OCI-LY7 (cell line): ENCODE measurements at regions not wholly inside any gene's neighbourhood (a gene's known extent, or its start where the extent isn't known, plus 50 kb on each side); places are given as distances from the start of the nearest gene placed in this dataset.

Source experiments
- BruUV-seq: library from RNA; stranded (reverse); fragments of 400-500 nt; replicated peaks from 2 replicates; lab custom pipeline; 2021; lab: Mats Ljungman, UMichigan
- CTCF ChIA-PET: fragments of 300-600 bp; sonication (Branson Sonifier 250); formaldehyde crosslinking; loops from one replicate; lab custom pipeline; 2022; ENCODE audit warnings: antibody characterized with exemption; ENCODE audit not compliant: unreplicated experiment; lab: Charles Lee
- POLR2A ChIA-PET: fragments of 300-600 bp; sonication (Branson Sonifier 250); formaldehyde crosslinking; loops from one replicate; lab custom pipeline; 2022; ENCODE audit warnings: antibody characterized with exemption; lab: Charles Lee
- DNase-seq: peaks from one replicate; pipeline ENCODE4 v3.0.0-alpha.2; 2015; ENCODE audit warnings: low spot score
- H2AFZ ChIP-seq: fragments of 200-600 bp; sonication (generic), shearing (Covaris generic); 2 replicates; pipeline ENCODE4 v1.6.1; 2014; ENCODE audit warnings: mild to moderate bottlenecking, antibody characterized with exemption, low read length, moderate library complexity
- H3K27ac ChIP-seq: fragments of 200-600 bp; sonication (generic); 2 replicates; pipeline ENCODE4 v1.5.1; 2014; ENCODE audit warnings: mixed run types, low read depth, mild to moderate bottlenecking, moderate library complexity, low read length, inconsistent platforms; ENCODE audit not compliant: poor library complexity, severe bottlenecking
- H3K36me3 ChIP-seq: fragments of 200-600 bp; sonication (generic); 2 replicates; pipeline ENCODE4 v1.6.1; 2014; ENCODE audit warnings: mild to moderate bottlenecking, antibody characterized with exemption, low read length, moderate library complexity, mixed read lengths; ENCODE audit not compliant: insufficient read depth
- H3K4me1 ChIP-seq: fragments of 200-600 bp; sonication (generic); 2 replicates; pipeline ENCODE4 v1.5.1; 2014; ENCODE audit warnings: mild to moderate bottlenecking, low read length; ENCODE audit not compliant: insufficient read depth, poor library complexity, severe bottlenecking
- H3K4me2 ChIP-seq: fragments of 200-600 bp; sonication (generic); 2 replicates; pipeline ENCODE4 v1.6.1; 2014; ENCODE audit warnings: mild to moderate bottlenecking, low read length
- H3K4me3 ChIP-seq: fragments of 200-600 bp; sonication (generic); 2 replicates; pipeline ENCODE4 v1.5.1; 2014; ENCODE audit warnings: mild to moderate bottlenecking, low read depth, low read length; ENCODE audit not compliant: poor library complexity, severe bottlenecking
- H3K79me2 ChIP-seq: fragments of 200-600 bp; sonication (generic); 2 replicates; pipeline ENCODE4 v1.6.1; 2016; ENCODE audit warnings: low read depth, mild to moderate bottlenecking, low read length, moderate library complexity, mixed read lengths; ENCODE audit not compliant: insufficient read depth
- H3K9me2 ChIP-seq: fragments of 200-600 bp; sonication (generic); 2 replicates; pipeline ENCODE4 v1.6.1; 2016; ENCODE audit warnings: mild to moderate bottlenecking, low read length, mixed read lengths; ENCODE audit not compliant: insufficient read depth
- H3K9me3 ChIP-seq: fragments of 200-600 bp; sonication (generic); 2 replicates; pipeline ENCODE4 v1.6.1; 2014; ENCODE audit warnings: mild to moderate bottlenecking, mixed run types, low read length, mixed read lengths
- H4K20me1 ChIP-seq: fragments of 200-600 bp; sonication (generic); 2 replicates; pipeline ENCODE4 v1.6.1; 2014; ENCODE audit warnings: mild to moderate bottlenecking, antibody characterized with exemption, low read length, moderate library complexity, mixed read lengths; ENCODE audit not compliant: insufficient read depth
- CTCF ChIP-seq: fragments of 200-600 bp; sonication (generic); conservative IDR thresholded peaks from 2 replicates; pipeline ENCODE4 v1.5.1; 2014; ENCODE audit warnings: mild to moderate bottlenecking, antibody characterized with exemption, low read length, moderate library complexity, mixed read lengths
- EZH2phosphoT487 ChIP-seq: fragments of 200-600 bp; sonication (generic); IDR thresholded peaks from 2 replicates; pipeline ENCODE4 v1.6.1; 2018; ENCODE audit warnings: low read depth, borderline replicate concordance, mild to moderate bottlenecking, mixed run types, antibody characterized with exemption, low read length, moderate library complexity, mixed read lengths
- intact Hi-C: fragments of 100-400 bp; cut with micrococcal nuclease; formaldehyde crosslinking; loops from one replicate; pipeline ENCODE4 v1.10.0; 2022; ENCODE audit not compliant: unreplicated experiment

- Histone ChIP-seq H3K4me1 (no peaks in the 10 kb centered on the region), H2AFZ (no peak overlapping the region), H3K27ac (no peak overlapping the region), H3K9me3 (no peaks in the 10 kb centered on the region), H3K4me3 (no peak overlapping the region), H3K36me3 (no peaks in the 10 kb centered on the region), H3K4me2 (no peak overlapping the region), H3K79me2 (no peaks in the 10 kb centered on the region), H3K9me2 (no peaks in the 10 kb centered on the region), H4K20me1 (no peaks in the 10 kb centered on the region)
- ChIA-PET CTCF (no interaction called here), POLR2A (interaction anchor here (0.6 kb wide), 1 partner anchor 387 kb away, joined by 3 read pairs; no protein-coding TSS in a partner anchor)
- no peak for TF ChIP-seq EZH2phosphoT487
- TF ChIP-seq CTCF: no peak
- BruUV-seq: no TSS peak
- no peak for DNase-seq
- intact Hi-C loops: loop anchor here (10.0 kb wide), 1 partner anchor 232 kb away; no protein-coding TSS in a partner anchor
These were observed 210.7 kb upstream of the DPH6 start for GRCh38 chr15:35756623-35757022.

- H3K4me1 ChIP-seq: no peaks in the 10 kb centered on the region
- no peak overlapping the region for H3K4me2 ChIP-seq
- no TSS peak for BruUV-seq
- no peak for DNase-seq
- H3K9me2 ChIP-seq: no peaks in the 10 kb centered on the region
- no peak overlapping the region for H3K4me3 ChIP-seq
- no peak overlapping the region for H2AFZ ChIP-seq
- TF ChIP-seq CTCF: no peak
- no peak for TF ChIP-seq EZH2phosphoT487
- no peaks in the 10 kb centered on the region for H3K9me3 ChIP-seq
- H3K79me2 ChIP-seq: no peaks in the 10 kb centered on the region
- ChIA-PET CTCF (no interaction called here), POLR2A (interaction anchor here (0.6 to 1.0 kb wide), 3 partner anchors 12 to 388 kb away, joined by 3 to 4 read pairs (median 3); no protein-coding TSS in a partner anchor)
- no peaks in the 10 kb centered on the region for H3K36me3 ChIP-seq
- H3K27ac ChIP-seq: no peak overlapping the region
- intact Hi-C loops: loop anchor here (10.0 kb wide), 1 partner anchor 233 kb away; no protein-coding TSS in a partner anchor
- no peaks in the 10 kb centered on the region for H4K20me1 ChIP-seq
These were observed 211.4 kb upstream of the DPH6 start for GRCh38 chr15:35757361-35757760.

GRCh38 chr15:35757765-35758164, 211.8 kb upstream of the DPH6 start:
- Histone ChIP-seq H3K9me2 (no peaks in the 10 kb centered on the region), H3K27ac (no peak overlapping the region), H3K4me1 (no peaks in the 10 kb centered on the region), H4K20me1 (no peaks in the 10 kb centered on the region), H3K4me2 (no peak overlapping the region), H3K9me3 (no peaks in the 10 kb centered on the region), H3K79me2 (no peaks in the 10 kb centered on the region), H3K4me3 (no peak overlapping the region), H2AFZ (no peak overlapping the region), H3K36me3 (no peaks in the 10 kb centered on the region)
- TF ChIP-seq EZH2phosphoT487 (no peak), CTCF (no peak)
- ChIA-PET CTCF (no interaction called here), POLR2A (interaction anchor here (0.6 to 1.0 kb wide), 3 partner anchors 12 to 314 kb away, joined by 3 to 4 read pairs (median 3); no protein-coding TSS in a partner anchor)
- no TSS peak for BruUV-seq
- DNase-seq: no peak
- intact Hi-C loops: loop anchor here (10.0 kb wide), 1 partner anchor 233 kb away; no protein-coding TSS in a partner anchor
